GM21390 (cell line): ENCODE measurements at regions not wholly inside any gene's neighbourhood (a gene's known extent, or its start where the extent isn't known, plus 50 kb on each side); places are given as distances from the start of the nearest gene placed in this dataset.

ENCODE experiments used
- ATAC-seq: cut with Tn5 transposase; IDR thresholded peaks from one replicate; pipeline ENCODE4 v1.9.1; 2021; ENCODE audit not compliant: unreplicated experiment

DNA sequence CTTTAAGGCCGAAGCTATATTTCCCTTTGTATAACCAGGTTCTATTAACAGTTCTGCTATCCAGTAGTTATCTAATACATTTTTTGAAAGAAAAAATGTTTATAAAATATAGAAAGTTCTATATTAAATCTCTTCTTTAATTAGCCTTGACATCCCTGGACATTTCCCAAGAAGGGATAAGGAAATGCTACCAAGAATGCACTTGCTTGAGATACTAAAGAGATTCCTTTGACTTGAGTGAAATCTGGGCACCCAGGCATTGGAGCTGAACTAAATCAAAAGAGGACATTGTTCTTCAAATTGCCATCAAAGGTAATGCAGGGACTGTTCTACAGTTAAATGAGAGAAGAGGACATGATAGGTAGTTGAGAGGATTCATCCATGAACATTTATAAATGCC lies 535.9 kb upstream of the FAT3 start:
- ATAC-seq, result no peak

DNA sequence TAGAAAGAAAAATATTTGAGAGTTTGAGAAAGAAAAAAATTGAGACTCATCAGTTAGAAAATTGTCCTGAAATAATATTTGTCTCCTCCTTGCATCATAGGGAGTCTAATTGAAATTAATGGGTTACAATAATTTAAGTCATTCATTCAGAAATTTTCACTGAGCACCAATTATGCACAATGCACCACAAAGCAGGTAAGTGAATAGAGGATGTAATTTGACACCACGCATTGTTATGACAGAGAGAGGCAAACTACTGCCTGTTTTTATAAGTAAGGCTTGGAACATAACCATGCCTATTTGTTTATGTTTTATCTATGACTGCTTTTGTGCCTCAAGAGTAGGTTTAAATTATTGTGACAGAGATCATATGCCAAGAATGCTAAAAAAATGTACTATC lies 537.9 kb upstream of the FAT3 start:
- no peak for ATAC-seq

DNA sequence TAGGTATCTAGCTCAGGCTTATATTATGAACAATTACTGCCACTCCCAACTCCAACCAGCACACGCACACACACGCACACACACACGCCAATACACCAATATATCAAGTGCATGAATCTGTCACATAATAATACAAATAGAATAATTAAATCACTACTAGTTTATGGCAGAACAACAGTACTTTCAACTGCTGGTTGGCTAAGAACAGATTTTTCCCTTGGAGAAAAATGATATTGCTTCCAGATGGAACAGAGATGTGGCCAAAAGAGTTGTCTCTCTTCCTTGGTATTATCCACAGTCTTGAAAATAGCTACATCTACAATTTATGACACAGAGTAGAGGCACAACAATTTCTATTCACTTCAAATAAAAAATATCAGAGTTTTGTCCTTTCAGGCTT lies 538.3 kb upstream of the FAT3 start:
- no peak for ATAC-seq

DNA sequence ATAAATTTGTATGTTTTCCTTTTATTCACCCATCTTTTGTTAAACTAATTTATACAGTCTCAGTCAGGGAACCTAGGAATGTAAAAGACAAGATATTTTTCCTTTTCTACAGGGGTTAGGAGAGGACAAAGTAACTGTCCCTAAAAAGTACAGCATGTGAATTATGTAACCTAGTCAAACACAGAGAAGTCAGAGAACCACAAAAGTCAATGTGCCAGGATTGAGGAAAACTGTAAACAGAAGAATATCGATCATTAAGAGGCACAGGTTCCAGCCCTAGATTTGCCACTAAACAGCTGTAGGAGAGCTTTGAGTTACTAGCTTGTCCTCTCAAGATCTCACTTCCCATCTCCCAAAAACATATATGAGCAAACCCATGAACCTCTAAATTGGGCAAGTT lies 550.9 kb upstream of the FAT3 start:
- no peak for ATAC-seq

DNA sequence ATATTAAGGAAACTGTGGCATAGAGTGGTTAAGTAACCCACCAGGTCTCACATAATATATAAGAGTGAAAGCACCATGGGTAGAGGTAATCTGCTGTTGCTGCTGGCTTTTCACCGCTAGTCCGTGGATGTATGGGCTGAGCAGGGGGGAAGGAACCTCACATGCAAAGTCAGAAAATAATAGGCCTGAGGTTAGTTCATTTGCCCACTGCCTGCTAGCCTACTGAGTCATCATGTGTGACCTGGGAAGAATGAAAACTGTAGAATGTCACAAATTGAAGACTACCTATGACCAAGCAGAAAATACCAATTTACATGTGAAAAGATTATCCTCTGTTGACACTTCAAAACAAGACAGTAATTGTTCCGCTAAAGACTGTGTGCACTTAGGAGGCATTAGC lies 560.1 kb upstream of the FAT3 start:
- no peak for ATAC-seq

DNA sequence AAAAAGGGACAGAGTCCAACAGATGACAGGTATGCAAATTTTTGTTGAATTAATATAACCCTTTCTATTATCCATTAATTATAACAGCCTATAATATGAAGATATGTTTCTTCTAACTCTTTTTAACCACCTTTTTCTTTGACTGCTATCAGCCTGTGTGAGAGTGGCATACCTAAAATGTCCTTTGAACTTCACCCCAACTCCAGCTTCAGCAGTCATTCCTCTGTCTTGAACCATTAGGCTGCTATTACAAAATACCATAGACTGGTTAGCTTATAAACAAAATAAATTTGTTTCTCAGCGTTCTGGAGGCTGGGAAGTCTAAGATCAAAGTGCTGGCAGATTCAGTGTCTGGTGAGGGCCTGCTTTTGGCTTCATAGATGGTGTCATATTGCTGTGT lies 564.6 kb upstream of the FAT3 start:
- ATAC-seq, result no peak

DNA sequence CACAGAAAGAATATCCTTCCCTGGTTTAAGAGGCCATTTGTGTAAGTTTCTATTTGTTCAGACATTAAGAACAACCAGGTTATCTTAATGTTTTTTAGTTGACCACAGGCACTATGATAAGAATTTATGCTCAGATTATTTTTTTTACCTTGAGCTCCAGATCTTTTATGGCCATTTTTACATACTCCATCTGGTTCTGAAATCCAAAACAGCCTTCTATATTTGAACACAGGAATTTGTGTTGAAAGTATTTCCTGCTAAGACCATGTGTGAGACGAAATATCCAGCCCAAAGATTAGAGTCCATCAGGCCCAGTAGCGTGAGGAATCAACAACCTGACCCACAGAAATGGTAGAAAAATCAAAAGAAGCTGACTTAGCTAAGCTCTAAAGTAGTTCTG lies 569.9 kb upstream of the FAT3 start:
- ATAC-seq, result no peak

DNA sequence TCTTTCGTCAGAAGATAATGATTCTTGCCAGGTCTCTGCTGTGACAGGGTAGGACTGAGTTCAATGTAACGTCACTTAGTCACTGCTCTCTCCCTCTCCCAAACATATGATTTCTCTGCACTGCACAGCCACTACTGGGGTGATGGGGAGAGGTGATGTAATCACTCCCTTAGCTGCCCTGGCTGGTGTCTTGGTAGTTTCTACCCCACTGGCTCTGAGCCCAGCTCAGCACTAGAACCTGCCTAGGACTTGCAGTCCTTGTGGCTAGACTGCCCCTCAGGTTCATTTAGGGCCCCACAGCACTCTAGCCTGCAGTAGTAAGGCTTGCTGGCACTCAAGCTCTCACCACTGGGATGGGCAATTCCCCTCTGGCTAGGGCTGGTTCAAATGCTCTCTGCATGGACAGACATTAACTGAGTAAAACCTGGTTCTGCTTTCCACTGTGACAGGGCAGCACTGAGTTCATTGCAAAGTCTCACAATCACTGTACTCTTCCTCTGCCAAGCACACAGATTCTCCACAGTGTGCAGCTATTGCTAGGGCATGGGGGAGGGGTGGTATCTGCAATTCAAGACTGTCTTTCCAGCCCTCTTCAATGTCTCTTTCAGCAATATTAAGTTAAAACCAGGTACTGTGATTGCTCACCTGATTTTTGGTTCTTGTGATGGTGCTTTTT lies 571.4 kb upstream of the FAT3 start:
- ATAC-seq, result no peak

DNA sequence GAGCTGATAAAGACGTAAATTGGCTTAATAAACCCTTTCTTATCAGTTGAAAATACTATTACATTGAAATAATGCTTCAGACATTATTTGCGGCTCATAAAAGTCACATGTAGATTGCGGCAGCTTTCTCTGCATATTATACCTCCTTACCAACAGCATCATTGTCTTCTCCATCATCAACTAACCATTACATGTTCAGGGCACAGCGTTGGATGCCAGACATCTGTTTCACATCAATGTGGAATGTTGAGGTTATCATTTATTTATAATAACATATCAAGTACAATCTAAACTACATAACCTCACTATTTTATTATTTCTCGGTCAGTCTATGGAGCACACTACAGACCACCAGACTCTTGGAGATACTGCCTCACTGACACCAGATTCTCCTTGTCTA lies 573.8 kb upstream of the FAT3 start:
- ATAC-seq, result no peak

DNA sequence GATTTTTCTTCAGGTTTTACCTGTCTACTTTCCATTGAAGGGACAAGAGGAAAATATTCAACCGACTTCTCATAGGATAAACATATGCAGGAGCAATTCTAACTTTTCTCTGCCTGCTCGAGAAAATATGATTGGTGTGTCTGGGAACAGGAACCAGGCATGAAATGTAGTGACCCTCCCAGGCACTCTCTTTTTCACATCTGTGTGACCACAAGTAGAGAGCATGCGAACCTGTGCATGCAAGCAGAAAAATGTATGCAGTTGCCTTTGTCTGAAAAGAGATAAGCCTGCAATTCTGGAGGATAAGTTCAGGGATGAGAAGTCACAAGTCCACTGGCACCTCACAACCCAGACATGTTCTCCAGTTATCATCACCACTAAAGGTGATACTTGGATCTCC lies 583.5 kb upstream of the FAT3 start:
- no peak for ATAC-seq

DNA sequence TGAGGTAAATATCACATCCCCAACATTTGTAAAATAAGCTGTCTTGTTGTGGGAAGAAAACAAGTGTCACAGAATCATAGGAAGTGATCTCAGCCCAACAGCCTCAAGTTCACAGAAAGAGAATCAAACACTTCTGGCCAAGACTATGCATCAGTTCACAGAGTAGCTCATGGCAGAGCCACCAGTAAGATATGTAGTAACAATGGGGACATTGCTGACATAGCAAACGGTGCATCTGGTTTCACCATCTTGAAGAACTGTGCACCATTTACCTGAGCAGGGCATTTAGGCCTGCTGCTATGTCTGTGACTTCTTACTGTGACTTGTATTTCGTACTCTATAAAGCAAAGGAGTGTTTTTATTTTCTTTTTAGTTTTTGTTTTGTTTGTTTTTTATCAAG lies 585.3 kb upstream of the FAT3 start:
- no peak for ATAC-seq

DNA sequence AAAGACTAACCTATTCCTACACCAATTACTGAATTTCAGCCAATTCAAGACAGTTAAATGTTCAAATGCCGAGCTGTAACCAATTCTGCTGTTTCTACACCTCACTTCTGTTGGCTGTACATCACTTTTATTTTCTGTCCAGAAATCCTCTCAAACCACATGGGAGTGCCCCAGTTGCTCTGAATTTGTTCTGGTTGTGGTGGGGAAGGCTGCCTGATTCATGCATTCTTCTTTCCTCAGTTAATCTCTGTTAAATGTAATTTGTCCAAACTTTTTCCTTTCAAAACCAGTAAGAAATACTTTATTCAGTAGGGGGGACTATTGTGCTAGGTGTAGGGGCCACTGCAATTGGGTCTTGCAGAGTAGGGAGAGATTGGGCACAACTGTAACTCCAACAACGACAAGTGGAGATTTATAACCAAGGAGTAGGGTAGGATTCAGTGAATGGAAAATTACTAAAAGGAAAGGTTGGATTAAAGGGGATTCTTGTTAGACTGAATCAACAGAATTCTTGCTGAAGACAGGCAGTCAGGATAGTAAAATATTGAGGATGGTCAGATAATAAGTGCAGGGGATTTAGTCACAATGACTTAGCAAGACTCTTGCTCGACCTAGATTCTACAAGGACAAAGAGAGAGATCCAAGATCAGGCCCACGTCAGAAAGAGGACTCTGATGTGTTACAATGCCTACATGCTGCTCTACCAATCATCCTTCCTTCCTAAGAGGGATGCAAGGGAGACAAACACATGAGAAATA lies 593.5 kb upstream of the FAT3 start:
- ATAC-seq, result no peak

DNA sequence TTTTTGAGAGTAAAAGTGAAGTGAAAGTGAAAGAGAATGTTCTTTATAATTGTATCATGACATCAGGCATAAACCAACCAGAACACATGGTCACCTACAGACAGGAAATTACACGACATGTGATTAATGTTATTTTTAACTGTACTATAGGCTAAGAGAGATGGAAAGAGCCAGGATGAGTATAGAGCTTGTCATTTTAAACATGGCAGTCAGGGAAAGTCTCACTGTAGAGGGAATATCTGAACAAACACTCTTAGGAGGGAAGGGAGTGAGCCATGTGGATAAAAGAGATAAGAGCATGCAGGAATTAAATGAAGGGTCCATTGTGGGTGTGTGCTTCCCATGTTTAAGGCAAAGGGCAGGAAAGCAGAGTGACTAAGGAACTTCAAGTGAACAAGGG lies 599.1 kb upstream of the FAT3 start:
- ATAC-seq, result no peak

DNA sequence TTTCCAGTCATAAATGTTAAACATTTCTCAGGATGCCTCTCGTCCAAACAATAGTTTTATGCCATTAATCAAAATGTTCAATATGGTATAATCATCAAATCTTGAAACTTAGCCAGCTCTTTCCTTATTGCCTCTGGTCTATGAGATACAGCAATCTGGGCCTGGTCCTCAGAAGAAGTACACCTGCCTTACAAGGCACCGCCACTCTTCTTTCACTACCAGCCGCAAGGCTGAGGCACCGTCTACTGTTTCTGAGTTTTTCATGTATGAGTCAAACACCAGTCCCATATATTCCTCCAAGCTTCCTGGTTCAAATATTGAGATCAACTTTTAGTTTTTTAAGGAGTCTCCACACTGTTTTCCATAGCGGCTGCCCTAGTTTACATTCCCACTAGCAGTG lies 600.6 kb upstream of the FAT3 start:
- no peak for ATAC-seq

DNA sequence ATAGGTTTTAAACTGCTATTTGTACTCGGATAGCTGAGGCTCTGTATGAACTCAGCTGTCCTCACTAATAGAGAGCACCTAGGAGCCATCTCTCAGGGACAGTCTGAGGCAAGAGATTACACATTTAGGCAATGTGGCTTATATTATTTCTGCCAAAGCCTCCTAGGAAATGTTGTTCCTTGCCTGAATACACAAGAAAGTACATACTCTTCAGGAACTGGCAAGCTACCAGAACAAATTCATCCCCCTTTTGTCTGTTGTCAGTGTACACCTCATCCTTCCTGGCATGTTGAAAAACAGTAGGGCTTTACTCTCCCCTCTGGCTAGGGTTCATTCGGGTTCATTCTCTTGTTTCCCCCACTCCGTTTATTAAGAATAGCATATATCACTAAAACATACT lies 615.9 kb upstream of the FAT3 start:
- ATAC-seq, result no peak

DNA sequence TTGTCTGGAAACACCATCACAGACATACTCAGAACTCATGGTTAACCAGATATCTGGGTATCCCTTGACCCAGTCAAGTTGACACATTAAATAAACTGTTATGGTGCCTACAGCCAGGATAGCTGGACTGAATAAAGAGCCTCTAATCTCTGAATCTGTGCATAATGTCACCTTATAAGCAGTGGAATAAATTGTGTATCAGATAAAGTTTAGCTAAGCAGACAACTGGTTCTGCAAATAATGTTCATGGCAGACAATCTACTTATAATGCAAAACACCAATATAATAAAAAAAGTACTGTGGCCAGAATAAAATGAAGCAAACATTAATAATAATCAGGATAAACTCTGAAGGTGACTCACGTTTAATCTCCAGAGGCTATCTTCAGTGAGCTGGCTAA lies 628.5 kb upstream of the FAT3 start:
- no peak for ATAC-seq

DNA sequence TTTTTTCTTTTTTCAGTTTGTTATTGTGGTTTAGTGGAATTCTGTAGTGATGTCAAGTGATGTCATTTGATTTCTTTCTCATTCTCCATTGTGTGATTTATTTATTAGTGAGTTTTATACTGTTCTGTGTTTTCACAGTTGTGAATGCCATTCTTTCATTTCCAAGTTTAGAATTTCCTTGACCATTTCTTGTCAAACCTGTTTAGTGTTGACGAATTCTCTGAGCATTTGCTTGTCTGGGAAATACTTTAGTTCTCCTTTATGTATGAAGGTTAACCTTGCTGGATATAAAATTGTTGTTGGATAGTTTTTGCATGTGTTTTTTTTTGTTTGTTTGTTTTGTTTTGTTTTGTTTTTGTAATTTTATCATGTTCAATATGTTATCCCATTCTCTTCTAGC lies 633.6 kb upstream of the FAT3 start:
- ATAC-seq, result no peak

DNA sequence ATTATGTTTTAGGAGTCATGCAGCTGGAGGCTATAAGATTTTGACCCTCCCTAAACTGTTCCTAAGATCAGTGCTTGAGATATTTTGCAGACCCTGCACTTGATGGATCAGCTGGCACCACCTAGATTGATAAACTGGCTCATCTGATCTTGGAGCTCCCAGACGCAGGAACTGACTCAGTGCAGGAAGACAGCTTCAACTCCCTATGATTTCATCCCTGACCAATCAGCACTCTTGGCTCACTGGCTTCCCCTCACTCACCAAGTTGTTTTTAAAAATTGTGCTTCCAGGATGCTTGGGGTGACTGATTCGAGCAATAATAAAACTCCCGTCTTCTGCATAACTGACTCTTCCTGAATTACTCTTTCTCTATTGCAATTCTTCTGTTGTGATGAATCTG lies 637.5 kb upstream of the FAT3 start:
- ATAC-seq, result no peak

DNA sequence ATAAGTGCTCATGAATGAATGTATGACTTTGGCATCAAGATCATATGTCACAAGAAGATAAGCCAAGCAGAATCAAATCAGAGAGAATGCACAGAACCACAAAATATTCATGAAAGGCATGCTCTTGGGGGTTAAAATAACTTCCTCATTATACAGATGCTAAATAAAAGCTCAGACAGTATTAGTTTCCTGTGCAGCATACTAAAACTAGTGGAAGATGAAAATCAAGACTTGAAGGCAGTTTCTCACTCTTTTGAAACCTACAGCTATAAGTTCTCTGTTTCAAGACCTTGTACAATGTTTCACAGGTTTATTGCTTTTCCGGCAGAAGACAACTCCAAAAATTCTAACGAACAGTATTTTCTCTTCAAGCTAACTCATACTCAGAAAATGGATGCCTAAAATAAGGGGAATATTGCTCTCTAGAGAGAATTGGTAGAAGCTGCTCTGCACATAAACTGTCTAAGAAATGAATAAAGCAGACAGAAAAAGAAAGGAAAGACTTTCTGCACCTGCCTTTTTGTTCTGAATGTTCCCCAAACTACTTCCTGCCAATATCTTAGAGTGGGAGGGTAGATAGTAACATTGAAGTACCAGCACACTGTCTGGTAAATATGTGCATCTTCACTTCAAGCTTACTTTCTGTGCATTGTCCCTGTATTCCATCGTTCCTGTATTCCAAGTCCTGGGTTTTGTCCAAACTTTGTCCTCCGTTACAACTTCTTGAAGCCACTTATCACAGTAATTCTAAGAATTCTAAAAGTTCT lies 639.4 kb upstream of the FAT3 start:
- ATAC-seq, result no peak

DNA sequence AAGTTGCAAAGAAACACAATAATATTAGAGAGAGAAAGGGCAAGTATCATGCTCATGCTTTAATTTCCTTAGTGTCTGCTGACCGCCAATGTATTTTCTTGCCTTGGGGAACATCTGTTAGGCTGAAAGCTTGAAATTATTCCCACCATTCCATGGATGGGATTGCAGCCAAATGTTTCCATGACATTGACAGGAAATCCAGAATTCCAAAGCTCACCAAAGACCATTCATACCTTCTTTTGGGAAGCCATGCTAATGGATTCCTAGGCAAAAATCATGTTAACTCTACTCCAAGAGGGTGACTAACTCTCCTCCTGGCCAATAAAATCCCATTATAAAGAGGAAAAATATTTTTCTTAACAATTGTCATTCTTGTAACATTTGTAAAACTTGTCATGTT lies 661.4 kb upstream of the FAT3 start:
- ATAC-seq, result no peak

DNA sequence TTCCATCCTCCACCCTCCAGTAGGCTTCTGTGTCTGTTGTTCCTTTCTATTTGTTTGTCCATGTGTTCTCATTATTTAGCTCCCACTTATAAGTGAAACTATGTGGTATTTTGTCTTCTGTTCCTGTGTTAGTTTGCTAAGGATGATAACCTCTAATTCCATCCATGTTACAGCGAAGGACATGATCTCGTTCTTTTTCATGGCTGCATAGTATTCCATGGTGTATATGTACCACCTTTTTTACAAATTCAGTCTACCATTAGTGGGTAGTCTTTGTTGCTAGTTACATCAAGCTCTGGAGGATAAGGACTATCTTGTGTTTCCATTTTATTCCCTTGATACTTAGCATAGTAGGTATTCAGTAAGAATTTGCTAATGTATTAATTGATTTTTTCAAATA lies 664.2 kb upstream of the FAT3 start:
- no peak for ATAC-seq

DNA sequence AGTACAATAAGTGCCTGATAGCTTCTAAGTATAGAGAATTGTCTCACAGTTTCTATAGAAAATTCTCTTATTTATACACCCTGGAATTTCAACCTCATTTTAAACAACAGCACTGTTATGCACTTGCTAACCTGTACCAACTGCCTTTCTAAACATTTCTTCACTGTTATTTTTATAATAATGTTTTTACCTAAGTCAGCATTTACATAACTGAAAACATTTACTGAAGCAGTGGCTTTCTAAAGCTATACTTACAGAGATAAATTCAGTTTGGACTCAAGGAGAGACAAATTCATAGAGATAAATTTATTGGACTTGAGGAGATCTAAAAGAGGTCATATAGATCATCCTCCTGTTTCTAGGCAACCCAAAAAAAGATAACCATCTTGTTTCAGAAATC lies 686.6 kb upstream of the FAT3 start:
- ATAC-seq, result no peak
